ENCODE measurements at regions not wholly inside any gene's neighbourhood (a gene's known extent, or its start where the extent isn't known, plus 50 kb on each side); places are given as distances from the start of the nearest gene placed in this dataset.

DNA sequence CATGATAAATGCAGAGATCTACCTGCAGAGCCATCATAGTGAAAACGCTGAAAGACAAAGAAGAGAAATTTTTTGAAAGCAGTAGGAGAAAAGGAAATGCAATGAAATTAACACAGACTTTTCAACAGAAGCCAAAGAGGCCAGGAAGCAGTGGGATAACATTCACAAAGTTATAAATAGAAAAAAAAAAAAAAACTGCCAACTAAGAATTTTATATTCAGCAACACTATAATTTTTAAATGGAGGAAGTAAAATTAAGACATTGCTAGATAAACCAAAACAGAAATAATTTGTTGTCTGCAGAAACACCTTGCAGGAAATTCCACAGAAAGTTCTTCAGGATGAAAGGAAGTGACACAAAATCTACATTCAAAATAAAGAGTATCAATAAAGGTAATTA is 591.5 kb upstream of the ID4 start:
- TF ChIP-seq POLR2A (IDR thresholded peaks at IDR 0.05; ENCODE audit: low read depth, low read length) = no peak
- no peak for TF ChIP-seq MAFK (IDR thresholded peaks at IDR 0.05; ENCODE audit: low read depth, low read length)
- TF ChIP-seq CTCF (conservative IDR thresholded peaks at IDR 0.05; ENCODE audit: low read depth, low read length) = no peak
- no peak for TF ChIP-seq SMC3 (IDR thresholded peaks at IDR 0.05; ENCODE audit: low read depth, low read length)
- TF ChIP-seq BHLHE40 (IDR thresholded peaks at IDR 0.05; ENCODE audit: low read depth, low read length) = no peak
- no peak for TF ChIP-seq MAZ (IDR thresholded peaks at IDR 0.05; ENCODE audit: borderline replicate concordance, low read depth, low read length)
- TF ChIP-seq RFX5 (IDR thresholded peaks at IDR 0.05; ENCODE audit: low read depth, low read length) = no peak
- TF ChIP-seq, protein P1, sequence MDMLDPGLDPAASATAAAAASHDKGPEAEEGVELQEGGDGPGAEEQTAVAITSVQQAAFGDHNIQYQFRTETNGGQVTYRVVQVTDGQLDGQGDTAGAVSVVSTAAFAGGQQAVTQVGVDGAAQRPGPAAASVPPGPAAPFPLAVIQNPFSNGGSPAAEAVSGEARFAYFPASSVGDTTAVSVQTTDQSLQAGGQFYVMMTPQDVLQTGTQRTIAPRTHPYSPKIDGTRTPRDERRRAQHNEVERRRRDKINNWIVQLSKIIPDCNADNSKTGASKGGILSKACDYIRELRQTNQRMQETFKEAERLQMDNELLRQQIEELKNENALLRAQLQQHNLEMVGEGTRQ (IDR thresholded peaks at IDR 0.05; ENCODE audit: low read depth, low read length) = no peak
- TF ChIP-seq RCOR1 (IDR thresholded peaks at IDR 0.05; ENCODE audit: insufficient replicate concordance, low read length) = no peak
- TF ChIP-seq FOS (IDR thresholded peaks at IDR 0.05; ENCODE audit: low read depth, low read length) = no peak
- no peak for TF ChIP-seq MXI1 (IDR thresholded peaks at IDR 0.05; ENCODE audit: borderline replicate concordance, low read depth, low read length)
- TF ChIP-seq CEBPB (IDR thresholded peaks at IDR 0.05; ENCODE audit: low read depth, low read length) = no peak
- no peak for TF ChIP-seq ELK1 (IDR thresholded peaks at IDR 0.05; ENCODE audit: borderline replicate concordance, low read depth, low read length)

Measured in IMR-90 (cell line).